Mesenchymal stem cell (in vitro differentiated cells and primary cell): ENCODE measurements at regions not wholly inside any gene's neighbourhood (a gene's known extent, or its start where the extent isn't known, plus 50 kb on each side); places are given as distances from the start of the nearest gene placed in this dataset.

Source experiments
- DNase-seq: peaks from one replicate; pipeline ENCODE4 v3.0.0-alpha.2; 2013
- H2AFZ ChIP-seq: one replicate; pipeline ENCODE4 v1.6.1; 2013; ENCODE audit warnings: low read depth, mild to moderate bottlenecking, control low read depth, inconsistent platforms, low read length, moderate library complexity
- H2AK5ac ChIP-seq: 2 replicates; pipeline ENCODE4 v1.6.1; 2013; ENCODE audit warnings: low read length, moderate library complexity, mild to moderate bottlenecking, inconsistent platforms; ENCODE audit not compliant: severe bottlenecking
- H2BK120ac ChIP-seq: one replicate; pipeline ENCODE4 v1.6.1; 2013; ENCODE audit warnings: low read depth, mild to moderate bottlenecking, inconsistent platforms, low read length, moderate library complexity
- H2BK12ac ChIP-seq, 2 experiments: one replicate each; pipeline ENCODE4 v1.6.1; 2013; ENCODE audit warnings: inconsistent platforms in 2 of 2, low read length in 2 of 2, mild to moderate bottlenecking in 2 of 2, moderate library complexity in 2 of 2, control low read depth in 1 of 2
- H2BK15ac ChIP-seq: one replicate; pipeline ENCODE4 v1.6.1; 2013; ENCODE audit warnings: mild to moderate bottlenecking, low read depth, inconsistent platforms; ENCODE audit not compliant: poor library complexity, severe bottlenecking
- H2BK5ac ChIP-seq: 2 replicates; pipeline ENCODE4 v1.6.1; 2013; ENCODE audit warnings: low read depth, mild to moderate bottlenecking, low read length, control low read depth, inconsistent platforms; ENCODE audit not compliant: poor library complexity, severe bottlenecking
- H3K14ac ChIP-seq, 2 experiments: one replicate each; pipeline ENCODE4 v1.6.1; 2013; ENCODE audit warnings: inconsistent platforms in 2 of 2, low read length in 2 of 2, control low read depth in 1 of 2, mild to moderate bottlenecking in 1 of 2, moderate library complexity in 1 of 2
- H3K18ac ChIP-seq, 2 experiments: one replicate each; pipeline ENCODE4 v1.6.1; 2013; ENCODE audit warnings: inconsistent platforms in 2 of 2, low read length in 2 of 2, control low read depth in 1 of 2, low read depth in 1 of 2, mild to moderate bottlenecking in 1 of 2
- H3K23ac ChIP-seq, 2 experiments: one replicate each; pipeline ENCODE4 v1.6.1; 2013; ENCODE audit warnings: inconsistent platforms in 2 of 2, low read length in 2 of 2, mild to moderate bottlenecking in 2 of 2, moderate library complexity in 2 of 2, control low read depth in 1 of 2
- H3K27ac ChIP-seq: 2 replicates; pipeline ENCODE4 v1.5.1; 2013; ENCODE audit warnings: mild to moderate bottlenecking, moderate library complexity, low read length, control low read depth, inconsistent platforms; ENCODE audit not compliant: poor library complexity, severe bottlenecking
- H3K27me3 ChIP-seq, 2 experiments: 2 replicates each; pipeline versions ENCODE4 v1.6.1 to v1.7.0; 2013; ENCODE audit warnings: low read length in 2 of 2, mild to moderate bottlenecking in 2 of 2, moderate library complexity in 2 of 2, control low read depth in 1 of 2, inconsistent platforms in 1 of 2; ENCODE audit not compliant: control insufficient read depth in 1 of 2, insufficient read depth in 1 of 2
- H3K36me3 ChIP-seq, 2 experiments: 2 replicates each; pipeline versions ENCODE4 v1.6.1 to v1.7.0; 2013; ENCODE audit warnings: low read length in 2 of 2, control low read depth in 1 of 2, inconsistent platforms in 1 of 2, low read depth in 1 of 2, mild to moderate bottlenecking in 1 of 2; ENCODE audit not compliant: insufficient read depth in 2 of 2, control insufficient read depth in 1 of 2
- H3K4ac ChIP-seq, 2 experiments: one replicate each; pipeline ENCODE4 v1.6.1; 2013; ENCODE audit warnings: inconsistent platforms in 2 of 2, low read length in 2 of 2, mild to moderate bottlenecking in 2 of 2, moderate library complexity in 2 of 2, control low read depth in 1 of 2, low read depth in 1 of 2
- H3K4me1 ChIP-seq: 2 replicates; pipeline ENCODE4 v1.6.1; 2013; ENCODE audit warnings: low read depth, low read length, control low read depth; ENCODE audit not compliant: control insufficient read depth, insufficient read depth
- H3K4me2 ChIP-seq: 2 replicates; pipeline ENCODE4 v1.6.1; 2013; ENCODE audit warnings: low read length, mild to moderate bottlenecking, inconsistent platforms; ENCODE audit not compliant: poor library complexity, severe bottlenecking
- H3K4me3 ChIP-seq, 2 experiments: 2 replicates each; pipeline versions ENCODE4 v1.5.1 to v1.7.0; 2013; ENCODE audit warnings: low read length in 2 of 2, mild to moderate bottlenecking in 2 of 2, control low read depth in 1 of 2, low read depth in 1 of 2; ENCODE audit not compliant: insufficient read depth in 1 of 2
- H3K79me1 ChIP-seq: replicated peaks from 2 replicates; pipeline ENCODE4 v1.6.1; 2013; ENCODE audit warnings: mild to moderate bottlenecking, control low read depth, low read length, inconsistent platforms; ENCODE audit not compliant: poor library complexity, severe bottlenecking
- H3K9ac ChIP-seq: 2 replicates; pipeline ENCODE4 v1.7.0; 2013; ENCODE audit warnings: mild to moderate bottlenecking, low read length, moderate library complexity
- H3K9me3 ChIP-seq: 2 replicates; pipeline ENCODE4 v1.7.0; 2013; ENCODE audit warnings: mild to moderate bottlenecking, low read length; ENCODE audit not compliant: control insufficient read depth
- H4K8ac ChIP-seq: one replicate; pipeline ENCODE4 v1.6.1; 2013; ENCODE audit warnings: inconsistent platforms, mild to moderate bottlenecking, low read length, moderate library complexity
- H4K91ac ChIP-seq: one replicate; pipeline ENCODE4 v1.6.1; 2013; ENCODE audit warnings: mild to moderate bottlenecking, low read length, inconsistent platforms
- WGBS: methylation state at CpG from one replicate; pipeline ENCODE4 v1.1.7; 2013; ENCODE audit warnings: mixed read lengths; 5-methylcytosine and 5-hydroxymethylcytosine counted together

- Histone ChIP-seq H3K27ac (no peak overlapping the region), H3K9ac (no peak overlapping the region), H4K8ac (no peak overlapping the region), H2BK15ac (no peak overlapping the region), H2BK12ac (no peak overlapping the region), H2AK5ac (no peak overlapping the region), H3K14ac (no peak overlapping the region), H3K79me1 (no peaks in the 10 kb centered on the region), H3K4me1 (no peaks in the 10 kb centered on the region), H3K18ac (no peak overlapping the region), H3K36me3 (no peaks in the 10 kb centered on the region), H3K9me3 (no peaks in the 10 kb centered on the region), H3K4ac (no peak overlapping the region), H2AFZ (no peak overlapping the region), H2BK5ac (no peak overlapping the region), H3K23ac (no peak overlapping the region), H2BK120ac (no peak overlapping the region), H3K4me2 (no peak overlapping the region), H4K91ac (no peak overlapping the region), H3K27me3 (peaks cover 13 to 29% of the 10 kb centered on the region in 2 experiments), H3K4me3 (no peak overlapping the region)
- no peak for DNase-seq
- WGBS: 89% methylated on average over 2 of the region's 2 CpGs
Measured at GRCh38 chr3:184480831-184481230, 80.8 kb upstream of the EPHB3 start.

GRCh38 chr3:184481984-184482671 is 79.5 kb upstream of the EPHB3 start:
- Histone ChIP-seq H2AK5ac (no peak overlapping the region), H3K27ac (no peak overlapping the region), H3K9ac (no peak overlapping the region), H3K18ac (no peak overlapping the region), H3K4me3 (no peak overlapping the region), H3K23ac (no peak overlapping the region), H3K79me1 (no peaks in the 10 kb centered on the region), H2AFZ (no peak overlapping the region), H3K14ac (no peak overlapping the region), H4K8ac (no peak overlapping the region), H2BK15ac (no peak overlapping the region), H2BK12ac (no peak overlapping the region), H2BK5ac (no peak overlapping the region), H4K91ac (no peak overlapping the region), H3K9me3 (no peaks in the 10 kb centered on the region), H3K4me2 (no peak overlapping the region), H3K36me3 (no peaks in the 10 kb centered on the region), H2BK120ac (no peak overlapping the region), H3K4me1 (no peaks in the 10 kb centered on the region), H3K27me3 (peaks cover 4 to 30% of the 10 kb centered on the region in 2 experiments), H3K4ac (no peak overlapping the region)
- 70% methylated on average over 7 of the region's 7 CpGs for WGBS
- no peak for DNase-seq

- Histone ChIP-seq H3K27me3 (peaks cover 32 to 46% of the 10 kb centered on the region in 2 experiments), H3K9ac (no peak overlapping the region), H2BK5ac (no peak overlapping the region), H2BK15ac (no peak overlapping the region), H2AFZ (no peak overlapping the region), H3K4me1 (no peaks in the 10 kb centered on the region), H3K23ac (no peak overlapping the region), H3K4me2 (no peak overlapping the region), H2BK12ac (no peak overlapping the region), H2BK120ac (no peak overlapping the region), H3K14ac (no peak overlapping the region), H3K4ac (no peak overlapping the region), H4K91ac (no peak overlapping the region), H2AK5ac (no peak overlapping the region), H3K4me3 (no peak overlapping the region), H3K36me3 (no peaks in the 10 kb centered on the region), H3K9me3 (no peaks in the 10 kb centered on the region), H3K18ac (no peak overlapping the region), H3K79me1 (no peaks in the 10 kb centered on the region), H4K8ac (no peak overlapping the region), H3K27ac (no peak overlapping the region)
- DNase-seq: no peak
- WGBS: 50% methylated on average over 2 of the region's 2 CpGs
Measured at GRCh38 chr3:184485241-184485640, 76.3 kb upstream of the EPHB3 start.

- no peak overlapping the region for H3K27ac ChIP-seq
- no peak overlapping the region for H3K4me3 ChIP-seq
- 96% methylated on average over 3 of the region's 3 CpGs for WGBS
- no peak overlapping the region for H3K14ac ChIP-seq
- no peak for DNase-seq
- H3K79me1 ChIP-seq: no peaks in the 10 kb centered on the region
- no peaks in the 10 kb centered on the region for H3K4me1 ChIP-seq
- no peak overlapping the region for H2BK15ac ChIP-seq
- H2AFZ ChIP-seq: no peak overlapping the region
- no peak overlapping the region for H3K4me2 ChIP-seq
- H2AK5ac ChIP-seq: no peak overlapping the region
- H3K36me3 ChIP-seq: no peaks in the 10 kb centered on the region
- H3K27me3 ChIP-seq: peaks cover 36 to 46% of the 10 kb centered on the region in 2 experiments
- no peak overlapping the region for H4K8ac ChIP-seq
- no peak overlapping the region for H3K18ac ChIP-seq
- H3K4ac ChIP-seq: no peak overlapping the region
- no peak overlapping the region for H3K9ac ChIP-seq
- H4K91ac ChIP-seq: no peak overlapping the region
- H3K9me3 ChIP-seq: no peaks in the 10 kb centered on the region
- H3K23ac ChIP-seq: no peak overlapping the region
- no peak overlapping the region for H2BK12ac ChIP-seq
- H2BK5ac ChIP-seq: no peak overlapping the region
- no peak overlapping the region for H2BK120ac ChIP-seq
Measured at GRCh38 chr3:184485906-184486305, 75.7 kb upstream of the EPHB3 start.
